NB4 (cell line): ENCODE measurements at regions not wholly inside any gene's neighbourhood (a gene's known extent, or its start where the extent isn't known, plus 50 kb on each side); places are given as distances from the start of the nearest gene placed in this dataset.

Source experiments
- DNase-seq: peaks from one replicate; pipeline ENCODE4 v3.0.0; 2010; ENCODE audit warnings: low read depth
- H3K4me3 ChIP-seq: one replicate; pipeline ENCODE4 v1.5.1; 2011; ENCODE audit warnings: mild to moderate bottlenecking, low read depth, low read length, moderate library complexity
- CTCF ChIP-seq: IDR thresholded peaks from one replicate; pipeline ENCODE4 v1.5.1; 2012; ENCODE audit warnings: low read depth, low read length
- MAX ChIP-seq: IDR thresholded peaks from 2 replicates; pipeline ENCODE4 v1.6.1; 2011; ENCODE audit warnings: low read depth, low read length
- MYC ChIP-seq: IDR thresholded peaks from 2 replicates; pipeline ENCODE4 v1.6.1; 2011; ENCODE audit warnings: low read depth, low read length
- POLR2A ChIP-seq: IDR thresholded peaks from 2 replicates; pipeline ENCODE4 v1.6.1; 2011; ENCODE audit warnings: mild to moderate bottlenecking; ENCODE audit not compliant: insufficient read length; ENCODE audit errors: extremely low read depth

GRCh38 chr5:110050640-110051345, 361.1 kb downstream of the MAN2A1 start:
- TF ChIP-seq MYC: no peak
- TF ChIP-seq MAX: no peak
- TF ChIP-seq CTCF: no peak
- TF ChIP-seq POLR2A: no peak

GRCh38 chr5:110053205-110053604, 363.5 kb downstream of the MAN2A1 start:
- DNase-seq: no peak

More at GRCh38 chr5:110050640-110051345, 361.1 kb downstream of the MAN2A1 start:
- no peak for DNase-seq
- H3K4me3 ChIP-seq: no peak overlapping the region

GRCh38 chr5:110053824-110054223, 364.1 kb downstream of the MAN2A1 start:
- TF ChIP-seq MAX: no peak
- no peak for TF ChIP-seq CTCF
- TF ChIP-seq POLR2A: no peak
- no peak for TF ChIP-seq MYC
- DNase-seq: no peak
- H3K4me3 ChIP-seq: no peak overlapping the region

More at GRCh38 chr5:110053205-110053604, 363.5 kb downstream of the MAN2A1 start:
- TF ChIP-seq CTCF: no peak
- no peak for TF ChIP-seq MYC
- TF ChIP-seq MAX: no peak
- no peak for TF ChIP-seq POLR2A
- H3K4me3 ChIP-seq: no peak overlapping the region

GRCh38 chr5:110054240-110054639, 364.5 kb downstream of the MAN2A1 start:
- TF ChIP-seq CTCF (no peak), POLR2A (no peak), MYC (no peak), MAX (no peak)
- DNase-seq: peak; percentile 56
- H3K4me3 ChIP-seq: no peak overlapping the region

GRCh38 chr5:110055302-110055701, 365.6 kb downstream of the MAN2A1 start:
- no peak overlapping the region for H3K4me3 ChIP-seq
- TF ChIP-seq POLR2A (no peak), MYC (no peak), MAX (no peak), CTCF (no peak)
- DNase-seq: no peak
